Activated T-helper 2 cell treated with anti-CD3 and anti-CD28 coated beads, Interferon-gamma antibody, Interleukin-2, Interleukin-4, amounts not matched to agents 10 μg/mL and 5 μg/mL and 100 μg/mL, durations not matched to agents 14 hours and 24 hours and 36 hours (primary cell): ENCODE measurements at regions not wholly inside any gene's neighbourhood (a gene's known extent, or its start where the extent isn't known, plus 50 kb on each side); places are given as distances from the start of the nearest gene placed in this dataset.

Experiments used
- DNase-seq: peaks from one replicate; pipeline ENCODE4 v3.0.0; 2021; ENCODE audit warnings: low spot score
- H3K27ac Mint-ChIP-seq: one replicate; pipeline ENCODE4 v1.8.0; 2021; ENCODE audit warnings: mixed read lengths
- H3K27me3 Mint-ChIP-seq: one replicate; pipeline ENCODE4 v1.8.0; 2021; ENCODE audit warnings: low read depth, mixed read lengths
- H3K36me3 Mint-ChIP-seq: one replicate; pipeline ENCODE4 v1.8.0; 2021; ENCODE audit warnings: low read depth, mixed read lengths
- H3K4me1 Mint-ChIP-seq: one replicate; pipeline ENCODE4 v1.8.0; 2021; ENCODE audit warnings: low read depth, mixed read lengths
- H3K4me3 Mint-ChIP-seq: one replicate; pipeline ENCODE4 v1.8.0; 2021; ENCODE audit warnings: low read depth, mild to moderate bottlenecking, moderate library complexity, mixed read lengths
- H3K9me3 Mint-ChIP-seq: one replicate; pipeline ENCODE4 v1.8.0; 2021; ENCODE audit warnings: mixed read lengths
- intact Hi-C: fragments of 100-400 bp; cut with micrococcal nuclease; formaldehyde crosslinking; loops from one replicate; pipeline ENCODE4 v1.15.1; 2023

- Mint-ChIP-seq H3K4me3 (no peak overlapping the region), H3K27ac (no peak overlapping the region), H3K9me3 (peaks cover 18% of the 10 kb centered on the region), H3K27me3 (no peaks in the 10 kb centered on the region), H3K4me1 (no peaks in the 10 kb centered on the region), H3K36me3 (no peaks in the 10 kb centered on the region)
- intact Hi-C loops: no loop called here
- no peak for DNase-seq
Measured at GRCh38 chr13:60893801-60894200, 496.8 kb downstream of the TDRD3 start.

- Mint-ChIP-seq H3K9me3 (peaks cover 4% of the 10 kb centered on the region), H3K4me3 (no peak overlapping the region), H3K27me3 (no peaks in the 10 kb centered on the region), H3K4me1 (no peaks in the 10 kb centered on the region), H3K36me3 (no peaks in the 10 kb centered on the region), H3K27ac (no peak overlapping the region)
- intact Hi-C loops: no loop called here
- DNase-seq: no peak
Measured at GRCh38 chr13:60887711-60888110, 490.7 kb downstream of the TDRD3 start.

- Mint-ChIP-seq H3K4me1 (no peaks in the 10 kb centered on the region), H3K27me3 (no peaks in the 10 kb centered on the region), H3K9me3 (peaks cover 4% of the 10 kb centered on the region), H3K27ac (no peak overlapping the region), H3K36me3 (no peaks in the 10 kb centered on the region), H3K4me3 (no peak overlapping the region)
- intact Hi-C loops: no loop called here
- DNase-seq: no peak
Measured at GRCh38 chr13:60881507-60881906, 484.5 kb downstream of the TDRD3 start.

- H3K27me3 Mint-ChIP-seq: no peaks in the 10 kb centered on the region
- DNase-seq: no peak
- no peak overlapping the region for H3K27ac Mint-ChIP-seq
- H3K4me3 Mint-ChIP-seq: no peak overlapping the region
- H3K36me3 Mint-ChIP-seq: no peaks in the 10 kb centered on the region
- intact Hi-C loops: no loop called here
- no peaks in the 10 kb centered on the region for H3K4me1 Mint-ChIP-seq
- peaks cover 18% of the 10 kb centered on the region for H3K9me3 Mint-ChIP-seq
Measured at GRCh38 chr13:60873116-60873515, 476.1 kb downstream of the TDRD3 start.

- Mint-ChIP-seq H3K9me3 (peaks cover 43% of the 10 kb centered on the region), H3K4me1 (no peaks in the 10 kb centered on the region), H3K27me3 (no peaks in the 10 kb centered on the region), H3K4me3 (no peak overlapping the region), H3K36me3 (no peaks in the 10 kb centered on the region), H3K27ac (no peak overlapping the region)
- intact Hi-C loops: no loop called here
- DNase-seq: no peak
Measured at GRCh38 chr13:60869941-60870613, 473.1 kb downstream of the TDRD3 start.

GRCh38 chr13:60869225-60869624 lies 472.2 kb downstream of the TDRD3 start:
- no peaks in the 10 kb centered on the region for H3K36me3 Mint-ChIP-seq
- peaks cover 49% of the 10 kb centered on the region for H3K9me3 Mint-ChIP-seq
- H3K27ac Mint-ChIP-seq: no peak overlapping the region
- intact Hi-C loops: no loop called here
- H3K4me1 Mint-ChIP-seq: no peaks in the 10 kb centered on the region
- DNase-seq: no peak
- H3K27me3 Mint-ChIP-seq: no peaks in the 10 kb centered on the region
- H3K4me3 Mint-ChIP-seq: no peak overlapping the region

- intact Hi-C loops: no loop called here
- H3K27me3 Mint-ChIP-seq: no peaks in the 10 kb centered on the region
- H3K4me1 Mint-ChIP-seq: no peaks in the 10 kb centered on the region
- peaks cover 37% of the 10 kb centered on the region for H3K9me3 Mint-ChIP-seq
- H3K27ac Mint-ChIP-seq: no peak overlapping the region
- H3K36me3 Mint-ChIP-seq: no peaks in the 10 kb centered on the region
- no peak overlapping the region for H3K4me3 Mint-ChIP-seq
- no peak for DNase-seq
Measured at GRCh38 chr13:60862036-60862435, 465.0 kb downstream of the TDRD3 start.

GRCh38 chr13:60857698-60858097 lies 460.7 kb downstream of the TDRD3 start:
- Mint-ChIP-seq H3K4me3 (no peak overlapping the region), H3K4me1 (no peaks in the 10 kb centered on the region)

GRCh38 chr13:60852886-60853285 lies 455.9 kb downstream of the TDRD3 start:
- H3K27ac Mint-ChIP-seq: no peak overlapping the region
- H3K4me1 Mint-ChIP-seq: no peaks in the 10 kb centered on the region
- H3K36me3 Mint-ChIP-seq: no peaks in the 10 kb centered on the region
- H3K27me3 Mint-ChIP-seq: no peaks in the 10 kb centered on the region
- no peak for DNase-seq
- no peak overlapping the region for H3K4me3 Mint-ChIP-seq
- intact Hi-C loops: no loop called here
- H3K9me3 Mint-ChIP-seq: peaks cover 44% of the 10 kb centered on the region

More at GRCh38 chr13:60857698-60858097, 460.7 kb downstream of the TDRD3 start:
- no peak for DNase-seq
- Mint-ChIP-seq H3K9me3 (peaks cover 31% of the 10 kb centered on the region), H3K27me3 (no peaks in the 10 kb centered on the region), H3K27ac (no peak overlapping the region), H3K36me3 (no peaks in the 10 kb centered on the region)
- intact Hi-C loops: no loop called here

GRCh38 chr13:60851378-60851777 lies 454.4 kb downstream of the TDRD3 start:
- intact Hi-C loops: no loop called here
- H3K27ac Mint-ChIP-seq: no peak overlapping the region
- peaks cover 51% of the 10 kb centered on the region for H3K9me3 Mint-ChIP-seq
- no peak overlapping the region for H3K4me3 Mint-ChIP-seq
- H3K36me3 Mint-ChIP-seq: no peaks in the 10 kb centered on the region
- H3K4me1 Mint-ChIP-seq: no peaks in the 10 kb centered on the region
- no peak for DNase-seq
- no peaks in the 10 kb centered on the region for H3K27me3 Mint-ChIP-seq

- H3K9me3 Mint-ChIP-seq: peaks cover 55% of the 10 kb centered on the region
- H3K27me3 Mint-ChIP-seq: no peaks in the 10 kb centered on the region
- no peak overlapping the region for H3K4me3 Mint-ChIP-seq
- intact Hi-C loops: no loop called here
- H3K36me3 Mint-ChIP-seq: no peaks in the 10 kb centered on the region
- no peaks in the 10 kb centered on the region for H3K4me1 Mint-ChIP-seq
- no peak for DNase-seq
- H3K27ac Mint-ChIP-seq: no peak overlapping the region
Measured at GRCh38 chr13:60850526-60850925, 453.5 kb downstream of the TDRD3 start.

GRCh38 chr13:60838581-60838980 lies 441.6 kb downstream of the TDRD3 start:
- Mint-ChIP-seq H3K4me3 (no peak overlapping the region), H3K27me3 (no peaks in the 10 kb centered on the region), H3K36me3 (no peaks in the 10 kb centered on the region), H3K4me1 (no peaks in the 10 kb centered on the region), H3K9me3 (peaks cover 31% of the 10 kb centered on the region), H3K27ac (no peak overlapping the region)
- no peak for DNase-seq
- intact Hi-C loops: no loop called here

- Mint-ChIP-seq H3K9me3 (peaks cover 23% of the 10 kb centered on the region), H3K4me1 (no peaks in the 10 kb centered on the region), H3K36me3 (no peaks in the 10 kb centered on the region), H3K27me3 (no peaks in the 10 kb centered on the region), H3K27ac (no peak overlapping the region), H3K4me3 (no peak overlapping the region)
- no peak for DNase-seq
- intact Hi-C loops: no loop called here
Measured at GRCh38 chr13:60837806-60838205, 440.8 kb downstream of the TDRD3 start.

- Mint-ChIP-seq H3K27me3 (no peaks in the 10 kb centered on the region), H3K9me3 (peaks cover 16% of the 10 kb centered on the region), H3K4me1 (no peaks in the 10 kb centered on the region), H3K4me3 (no peak overlapping the region), H3K27ac (no peak overlapping the region), H3K36me3 (no peaks in the 10 kb centered on the region)
- DNase-seq: no peak
- intact Hi-C loops: no loop called here
Measured at GRCh38 chr13:60836821-60837220, 439.8 kb downstream of the TDRD3 start.
